Body of pancreas (tissue), 4 donors: ENCODE measurements at regions not wholly inside any gene's neighbourhood (a gene's known extent, or its start where the extent isn't known, plus 50 kb on each side); places are given as distances from the start of the nearest gene placed in this dataset.

ENCODE experiments used
- POLR2A ChIP-seq, 3 donors: fragments of 450-650 bp; IDR thresholded peaks; one replicate each; pipeline ENCODE4 v1.6.1; 2016; ENCODE audit warnings: antibody characterized with exemption in 3 of 3, mild to moderate bottlenecking in 2 of 3
- TF ChIP-seq, protein P1 (sequence below), 7 experiments: fragments of 450-650 bp in 4 of 7; fragments of 200-600 bp in 3 of 7; sonication (generic) in 3 of 7; IDR thresholded peaks; one replicate each; pipeline ENCODE4 v1.5.1; 2016 to 2019; ENCODE audit warnings: antibody characterized with exemption in 7 of 7

DNA sequence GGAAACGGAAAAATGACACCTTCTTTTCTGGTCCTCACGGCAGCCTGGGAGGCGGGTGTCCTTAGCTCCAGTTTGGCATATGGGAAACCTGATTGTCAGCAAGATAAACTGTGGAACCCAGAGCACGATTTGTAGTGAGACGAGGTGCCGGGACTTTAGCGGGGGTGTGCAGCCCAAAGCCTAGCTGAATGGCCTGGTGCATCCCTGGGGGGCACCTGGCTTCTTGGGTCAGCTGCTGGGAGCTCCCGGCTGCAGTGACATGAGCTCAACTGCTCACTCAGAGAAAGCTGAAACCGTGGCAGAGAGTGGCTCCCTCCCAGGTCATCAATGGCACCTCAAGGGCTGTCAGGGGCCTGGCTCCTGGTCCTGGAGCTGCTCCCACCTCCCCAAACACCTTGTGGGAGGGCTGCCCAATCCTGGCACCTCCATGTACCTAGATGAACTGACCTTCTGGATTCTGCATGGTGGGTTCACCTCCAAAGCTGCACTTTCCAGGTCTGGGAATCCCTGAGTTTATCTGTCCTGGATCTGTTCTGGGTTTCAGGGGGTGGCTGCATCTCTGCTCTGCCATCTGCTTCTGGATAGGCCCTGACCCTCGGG is 260.5 kb downstream of the MATN1 start:
- no peak for TF ChIP-seq POLR2A (IDR thresholded peaks at IDR 0.05)
- TF ChIP-seq, protein P1, sequence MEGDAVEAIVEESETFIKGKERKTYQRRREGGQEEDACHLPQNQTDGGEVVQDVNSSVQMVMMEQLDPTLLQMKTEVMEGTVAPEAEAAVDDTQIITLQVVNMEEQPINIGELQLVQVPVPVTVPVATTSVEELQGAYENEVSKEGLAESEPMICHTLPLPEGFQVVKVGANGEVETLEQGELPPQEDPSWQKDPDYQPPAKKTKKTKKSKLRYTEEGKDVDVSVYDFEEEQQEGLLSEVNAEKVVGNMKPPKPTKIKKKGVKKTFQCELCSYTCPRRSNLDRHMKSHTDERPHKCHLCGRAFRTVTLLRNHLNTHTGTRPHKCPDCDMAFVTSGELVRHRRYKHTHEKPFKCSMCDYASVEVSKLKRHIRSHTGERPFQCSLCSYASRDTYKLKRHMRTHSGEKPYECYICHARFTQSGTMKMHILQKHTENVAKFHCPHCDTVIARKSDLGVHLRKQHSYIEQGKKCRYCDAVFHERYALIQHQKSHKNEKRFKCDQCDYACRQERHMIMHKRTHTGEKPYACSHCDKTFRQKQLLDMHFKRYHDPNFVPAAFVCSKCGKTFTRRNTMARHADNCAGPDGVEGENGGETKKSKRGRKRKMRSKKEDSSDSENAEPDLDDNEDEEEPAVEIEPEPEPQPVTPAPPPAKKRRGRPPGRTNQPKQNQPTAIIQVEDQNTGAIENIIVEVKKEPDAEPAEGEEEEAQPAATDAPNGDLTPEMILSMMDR (IDR thresholded peaks at IDR 0.05): no peak
